Right lobe of liver (tissue), 6 donors: ENCODE measurements at regions not wholly inside any gene's neighbourhood (a gene's known extent, or its start where the extent isn't known, plus 50 kb on each side); places are given as distances from the start of the nearest gene placed in this dataset.

Experiments
- ATAC-seq, 4 donors: fragments of 200-7000 bp; cut with Tn5 transposase; one replicate each; pipeline ENCODE4 v1.9.1; 2020; ENCODE audit warnings: mild to moderate bottlenecking in 4 of 4, moderate library complexity in 4 of 4
- DNase-seq, 3 donors: peaks; one replicate each; pipeline ENCODE4 v3.0.0-alpha.2; 2020
- H3K27ac ChIP-seq, 3 donors: fragments of 200-600 bp; one replicate each; pipeline ENCODE4 v1.8.0; 2022
- H3K27me3 ChIP-seq, 2 donors: fragments of 200-600 bp; one replicate each; pipeline ENCODE4 v1.8.0; 2022
- H3K36me3 ChIP-seq, 4 donors: fragments of 200-600 bp; sonication (generic) in 1 of 4; one replicate each; pipeline versions ENCODE4 v1.5.1 to v1.8.0; 2017 to 2022; ENCODE audit warnings: control low read depth in 1 of 4
- H3K4me1 ChIP-seq, 4 donors: fragments of 200-600 bp; sonication (generic) in 1 of 4; one replicate each; pipeline versions ENCODE4 v1.5.1 to v1.8.0; 2017 to 2022; ENCODE audit warnings: control low read depth in 1 of 4
- H3K4me3 ChIP-seq, 3 donors: fragments of 200-600 bp; one replicate each; pipeline ENCODE4 v1.8.0; 2022
- H3K9me3 ChIP-seq, 4 donors: fragments of 200-600 bp; sonication (generic) in 1 of 4; one replicate each; pipeline versions ENCODE4 v1.5.1 to v1.8.0; 2017 to 2022; ENCODE audit warnings: control low read depth in 1 of 4
- CTCF ChIP-seq, 4 donors: fragments of 200-600 bp in 3 of 4; fragments of 450-650 bp in 1 of 4; IDR thresholded peaks; one replicate each; pipeline versions ENCODE4 v1.5.1 to v1.8.0; 2016 to 2022; ENCODE audit warnings: antibody characterized with exemption in 4 of 4, mild to moderate bottlenecking in 2 of 4
- POLR2A ChIP-seq: fragments of 450-650 bp; IDR thresholded peaks from one replicate; pipeline ENCODE4 v1.6.1; 2017; ENCODE audit warnings: antibody characterized with exemption, mild to moderate bottlenecking
- WGBS: methylation state at CpG from one replicate; pipeline ENCODE4 v1.1.6; 2018; ENCODE audit warnings: low coverage, low lambda C conversion rate; ENCODE audit not compliant: insufficient coverage; ENCODE audit errors: missing lambda C conversion rate; 5-methylcytosine and 5-hydroxymethylcytosine counted together
- intact Hi-C, 2 donors: fragments of 100-400 bp; cut with DNase I; formaldehyde crosslinking; loops; one replicate each; pipeline versions ENCODE4 v1.11.2 to v1.14.1; 2022
- donor health status: DM: no; HTN: yes; CAD: no.
- donor health status: DM: no; HTN: no; CAD: no.
- donor health status: DM: no; HTN: no; CAD: no.
- donor health status: DM: no; HTN: yes; CAD: no.
- donor health status: DM: no; HTN: yes; CAD: no.

GRCh38 chr1:194289569-194290266 lies 1103.3 kb upstream of the B3GALT2 start:
- Histone ChIP-seq H3K27ac (no peak overlapping the region), H3K36me3 (no peaks in the 10 kb centered on the region), H3K9me3 (no peaks in the 10 kb centered on the region), H3K27me3 (no peaks in the 10 kb centered on the region), H3K4me3 (no peak overlapping the region), H3K4me1 (no peaks in the 10 kb centered on the region)
- TF ChIP-seq CTCF (IDR thresholded peaks at IDR 0.05) (no peak), POLR2A (no peak)
- DNase-seq (no peak), ATAC-seq (no peak)
- 74% methylated on average over 6 of the region's 6 CpGs for WGBS
- intact Hi-C loops: no loop called here

GRCh38 chr1:194288238-194288637 lies 1101.8 kb upstream of the B3GALT2 start:
- no peak overlapping the region for H3K27ac ChIP-seq
- ATAC-seq: no peak
- no peak for TF ChIP-seq CTCF (IDR thresholded peaks at IDR 0.05)
- no peak for TF ChIP-seq POLR2A
- H3K9me3 ChIP-seq: peaks cover 0 to 3% (median 0%) of the 10 kb centered on the region in 4 donors
- no peaks in the 10 kb centered on the region for H3K27me3 ChIP-seq
- no peak overlapping the region for H3K4me3 ChIP-seq
- no peaks in the 10 kb centered on the region for H3K36me3 ChIP-seq
- no peaks in the 10 kb centered on the region for H3K4me1 ChIP-seq
- intact Hi-C loops: no loop called here
- DNase-seq: no peak
- 63% methylated on average over 1 of the region's 1 CpG for WGBS

GRCh38 chr1:194281376-194281775 lies 1095.0 kb upstream of the B3GALT2 start:
- ATAC-seq: no peak
- H3K27me3 ChIP-seq: no peaks in the 10 kb centered on the region
- H3K27ac ChIP-seq: no peak overlapping the region
- peaks cover 0 to 3% (median 0%) of the 10 kb centered on the region in 4 donors for H3K9me3 ChIP-seq
- H3K4me3 ChIP-seq: no peak overlapping the region
- no peaks in the 10 kb centered on the region for H3K36me3 ChIP-seq
- DNase-seq: no peak
- TF ChIP-seq POLR2A: no peak
- TF ChIP-seq CTCF (IDR thresholded peaks at IDR 0.05): no peak
- no peaks in the 10 kb centered on the region for H3K4me1 ChIP-seq
- 62% methylated on average over 3 of the region's 3 CpGs for WGBS
- intact Hi-C loops: no loop called here

GRCh38 chr1:194280463-194280862 lies 1094.0 kb upstream of the B3GALT2 start:
- intact Hi-C loops: no loop called here
- no peak overlapping the region for H3K4me3 ChIP-seq
- DNase-seq (no peak), ATAC-seq (no peak)
- no peaks in the 10 kb centered on the region for H3K4me1 ChIP-seq
- 81% methylated on average over 4 of the region's 4 CpGs for WGBS
- no peak overlapping the region for H3K27ac ChIP-seq
- H3K27me3 ChIP-seq: no peaks in the 10 kb centered on the region
- TF ChIP-seq CTCF (IDR thresholded peaks at IDR 0.05): no peak
- TF ChIP-seq POLR2A: no peak
- no peaks in the 10 kb centered on the region for H3K36me3 ChIP-seq
- peaks cover 0 to 3% (median 0%) of the 10 kb centered on the region in 4 donors for H3K9me3 ChIP-seq
